OCI-M1 (cell line): ENCODE measurements at regions not wholly inside any gene's neighbourhood (a gene's known extent, or its start where the extent isn't known, plus 50 kb on each side); places are given as distances from the start of the nearest gene placed in this dataset.
A peak's percentile ranks its signal among the peaks of the same experiment; 100 is the strongest.
"Not testable (repeated sequence)": the region's sequence is repeated elsewhere in the genome, so short reads cannot be mapped to it uniquely, and the experiment has no call there.

Source experiments
- DNase-seq: peaks from one replicate; lab custom pipeline; 2025; lab: John Stamatoyannopoulos, UW

- no peak for DNase-seq
Measured at GRCh38 chr10:111595173-111595572, 518.3 kb downstream of the ADRA2A start.

DNA sequence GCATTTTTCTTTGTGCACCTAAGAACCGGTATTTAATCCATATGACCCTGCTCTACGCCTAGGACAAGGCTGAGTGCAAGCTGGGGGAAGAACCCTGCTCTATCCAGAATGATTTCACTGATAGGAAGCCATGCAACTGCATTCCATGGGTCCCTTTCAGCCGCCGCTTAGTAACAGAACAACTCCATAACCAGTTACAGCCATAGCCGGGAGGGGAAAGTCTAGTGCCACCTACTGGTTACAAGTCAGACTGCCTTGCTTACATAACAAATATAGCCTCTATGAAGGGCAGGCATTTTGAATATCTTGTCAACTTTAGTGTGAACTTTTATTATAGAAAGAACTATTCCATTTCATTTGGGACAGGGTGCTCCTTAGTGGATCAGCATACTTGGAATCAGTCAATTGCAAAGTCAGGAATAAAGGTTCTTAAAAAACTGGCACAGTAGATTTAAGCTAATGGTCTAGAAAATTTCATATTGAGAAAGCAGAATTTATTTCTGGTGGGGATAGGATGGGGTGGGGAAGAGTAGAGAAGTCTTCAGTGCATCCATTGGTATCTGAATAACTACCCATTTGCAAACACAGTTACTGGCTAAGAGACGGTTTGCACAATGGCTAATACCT lies 521.7 kb downstream of the ADRA2A start:
- peak; percentile 73 for DNase-seq

- no peak for DNase-seq
Measured at GRCh38 chr10:111599943-111600342, 523.1 kb downstream of the ADRA2A start.

DNA sequence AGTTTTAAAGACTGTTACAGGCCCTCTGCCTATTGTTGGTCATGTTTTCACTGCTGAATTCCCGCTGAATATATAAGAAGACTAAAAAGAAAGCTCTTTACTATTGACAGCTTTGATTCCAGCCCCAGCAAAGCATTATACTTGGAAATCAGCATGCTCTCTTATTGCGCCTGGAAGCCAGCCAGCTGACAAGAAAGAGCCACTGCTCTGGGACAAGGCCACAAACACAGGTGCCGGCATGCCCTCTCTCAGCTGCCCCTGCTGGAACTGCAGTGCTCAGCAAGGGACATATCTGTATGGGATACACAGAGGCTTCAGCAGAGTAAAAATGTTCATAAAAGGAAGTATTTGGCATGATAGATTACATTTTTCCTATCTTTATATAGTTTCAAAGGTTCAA lies 523.9 kb downstream of the ADRA2A start:
- no peak for DNase-seq

GRCh38 chr10:111612273-111612672 lies 535.4 kb downstream of the ADRA2A start:
- DNase-seq, result no peak

DNA sequence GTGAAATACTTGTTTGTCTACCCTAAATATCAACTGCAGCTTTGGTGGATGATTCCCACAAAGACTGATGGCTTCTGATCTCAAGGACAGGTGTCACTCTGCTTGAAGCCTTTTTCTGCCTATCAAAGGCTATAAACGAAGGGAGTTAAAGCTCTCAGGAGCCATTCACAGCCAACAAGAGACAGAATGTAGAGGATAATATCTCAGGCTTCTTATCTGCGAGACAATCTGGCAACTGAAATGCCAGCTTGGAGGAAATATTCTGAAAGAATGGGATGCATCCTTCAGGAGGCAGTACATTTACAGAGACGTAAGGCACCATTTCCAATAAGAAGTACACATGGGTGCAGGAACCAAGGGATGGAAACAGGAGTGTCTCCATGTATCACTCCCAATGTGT lies 549.4 kb downstream of the GPAM start:
- DNase-seq, result no peak

GRCh38 chr10:111646021-111646420 lies 537.5 kb downstream of the GPAM start:
- DNase-seq, result no peak

DNA sequence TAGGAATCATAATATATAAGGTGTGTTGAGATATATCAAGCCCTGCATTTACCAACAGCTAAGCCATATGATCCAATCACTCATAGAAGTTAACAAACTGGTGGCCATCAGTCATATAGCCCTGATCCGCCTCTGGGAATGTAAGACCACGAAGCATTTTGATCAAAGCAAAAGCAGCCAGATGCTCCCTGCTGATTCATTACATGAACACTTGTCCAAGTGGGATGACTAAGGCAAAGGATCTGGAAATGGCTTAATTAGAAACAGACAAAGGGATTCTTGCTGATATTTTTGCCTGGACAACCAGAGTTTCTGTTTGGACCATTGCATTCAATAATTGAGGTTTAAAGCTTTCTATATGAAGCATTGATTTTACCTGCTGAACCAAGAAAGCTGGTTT lies 535.5 kb downstream of the GPAM start:
- no peak for DNase-seq

- DNase-seq, result not testable (repeated sequence)
Measured at GRCh38 chr10:111649080-111649479, 534.5 kb downstream of the GPAM start.

DNA sequence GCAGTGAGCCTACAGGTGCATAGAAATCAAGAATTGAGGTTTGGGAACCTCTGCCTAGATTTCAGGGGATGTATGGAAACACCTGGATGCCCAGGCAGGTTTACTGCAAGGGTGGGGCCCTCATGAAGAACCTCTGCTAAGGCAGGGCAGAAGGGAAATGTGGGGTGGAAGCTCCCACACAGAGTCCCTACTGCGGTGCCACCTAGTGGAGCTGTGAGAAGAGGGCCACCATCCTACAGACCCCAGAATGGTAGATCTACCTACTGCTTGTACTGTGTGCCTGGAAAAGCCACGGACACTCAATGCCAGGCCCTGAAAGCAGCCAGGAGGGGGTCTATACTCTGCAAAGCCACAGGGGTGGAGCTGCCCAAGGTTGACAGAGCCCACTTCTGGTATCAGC lies 533.5 kb downstream of the GPAM start:
- no peak for DNase-seq

DNA sequence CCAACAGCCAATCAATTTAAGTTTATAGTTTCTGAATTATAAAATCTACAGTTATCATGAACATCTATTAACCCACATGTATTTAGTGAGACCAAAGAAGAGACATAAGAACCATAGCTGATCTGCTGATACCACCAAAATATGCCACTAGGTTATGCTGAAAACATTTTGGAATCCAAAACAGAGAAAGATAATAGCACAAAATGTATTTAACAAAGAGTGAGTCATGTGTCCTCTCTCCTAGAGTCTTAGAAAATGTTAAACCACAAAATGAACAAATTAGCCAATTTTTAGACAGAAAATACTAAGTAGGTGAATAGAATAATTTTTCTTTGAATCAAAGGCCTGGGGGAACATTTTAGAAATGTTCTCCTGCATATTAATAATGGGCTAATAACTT lies 527.5 kb downstream of the GPAM start:
- no peak for DNase-seq

DNA sequence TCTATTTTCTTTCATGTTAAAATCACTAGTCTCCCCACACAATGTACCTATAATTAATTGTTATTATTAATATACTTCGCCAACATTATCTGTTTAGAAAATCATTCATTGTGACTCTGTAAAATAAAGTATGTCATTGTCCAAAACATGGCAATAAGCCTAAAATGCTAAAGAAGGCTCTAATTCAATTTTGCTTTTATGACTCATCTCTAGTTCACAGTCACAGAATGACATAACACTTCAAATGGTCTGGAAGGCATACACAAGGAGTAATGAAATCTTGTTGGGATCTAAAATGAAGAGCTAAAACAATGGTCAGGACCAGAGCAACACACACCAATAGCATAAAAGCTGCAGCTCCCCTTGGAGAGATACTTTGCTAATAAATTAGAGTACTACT lies 505.8 kb downstream of the GPAM start:
- no peak for DNase-seq

GRCh38 chr10:111686796-111687195 lies 496.8 kb downstream of the GPAM start:
- DNase-seq, result no peak

DNA sequence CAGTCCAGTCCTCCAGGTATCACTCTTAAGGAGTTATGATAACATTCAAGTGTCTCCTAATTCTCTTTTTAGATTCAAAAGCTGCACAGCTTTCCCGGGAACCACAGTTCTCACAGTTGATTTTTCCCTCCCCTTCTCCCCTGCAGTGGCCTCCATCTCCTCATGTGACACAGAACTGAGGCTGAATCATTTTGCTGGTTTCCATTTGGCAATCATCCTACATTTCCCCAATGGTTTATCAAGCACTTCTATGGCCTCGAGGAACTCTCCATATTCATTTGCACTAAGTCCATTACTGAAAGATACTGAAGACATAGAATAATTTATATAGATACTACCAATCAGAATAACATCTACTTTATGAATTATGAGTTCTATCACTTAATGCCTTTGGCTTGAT lies 484.9 kb downstream of the GPAM start:
- no peak for DNase-seq

DNA sequence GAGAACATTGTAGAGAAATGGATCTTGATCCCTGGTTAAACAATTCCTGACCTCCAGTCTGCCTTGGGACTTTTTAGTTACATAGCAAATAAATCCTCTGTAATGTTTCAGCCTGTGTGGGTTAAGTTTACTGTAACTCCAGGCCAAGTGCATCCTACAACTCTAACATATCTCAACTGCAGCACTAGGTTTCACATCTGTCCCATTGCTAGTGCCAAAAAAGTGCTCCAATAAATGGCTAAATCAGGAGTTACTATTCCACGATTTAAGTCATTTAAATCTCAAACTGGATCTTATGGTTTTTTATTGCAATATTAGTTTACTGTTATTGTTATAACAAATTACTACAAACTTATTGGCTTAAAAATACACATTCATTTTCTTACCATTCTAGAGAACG lies 479.6 kb downstream of the GPAM start:
- DNase-seq, result no peak

DNA sequence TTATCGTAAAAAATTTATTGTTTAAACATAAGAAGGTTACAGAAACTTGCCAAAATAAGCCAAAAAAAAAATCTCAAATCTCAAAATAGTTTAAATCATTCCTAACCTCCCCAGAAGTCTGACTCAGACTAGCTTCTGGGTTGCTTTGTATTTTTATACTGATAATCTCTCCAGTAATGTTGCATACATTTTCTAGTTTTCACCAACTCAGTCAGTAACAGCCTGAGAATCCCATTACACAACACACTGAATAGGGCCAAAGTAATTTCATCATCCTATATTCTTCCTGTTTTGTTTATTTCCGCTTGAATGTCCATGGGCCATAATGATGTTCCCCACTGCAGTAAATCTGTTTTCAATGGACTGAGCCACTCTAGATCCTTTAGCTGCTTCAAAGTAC lies 478.5 kb downstream of the GPAM start:
- no peak for DNase-seq

DNA sequence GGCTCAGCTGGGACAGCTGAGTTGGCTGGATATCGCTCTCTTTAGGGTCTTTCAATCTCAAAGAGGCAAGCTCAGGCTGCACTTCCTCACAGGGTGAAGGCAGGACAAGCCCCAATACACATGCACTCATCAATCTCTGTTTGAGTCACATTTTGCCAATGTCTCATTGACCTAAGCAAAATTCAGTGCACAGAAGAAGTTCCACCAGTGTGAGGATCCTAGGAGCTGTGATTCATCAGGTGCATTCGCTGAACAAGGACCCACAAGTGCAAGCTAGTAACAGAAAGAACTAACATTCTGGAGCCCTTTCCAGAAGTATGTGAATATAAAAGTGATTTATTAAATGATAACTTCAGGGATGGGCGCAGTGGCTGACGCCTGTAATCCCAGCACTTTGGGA lies 477.2 kb downstream of the GPAM start:
- no peak for DNase-seq

- DNase-seq, result no peak
Measured at GRCh38 chr10:111707076-111707475, 476.5 kb downstream of the GPAM start.

GRCh38 chr10:111709603-111710002 lies 474.0 kb downstream of the GPAM start:
- DNase-seq, result no peak

DNA sequence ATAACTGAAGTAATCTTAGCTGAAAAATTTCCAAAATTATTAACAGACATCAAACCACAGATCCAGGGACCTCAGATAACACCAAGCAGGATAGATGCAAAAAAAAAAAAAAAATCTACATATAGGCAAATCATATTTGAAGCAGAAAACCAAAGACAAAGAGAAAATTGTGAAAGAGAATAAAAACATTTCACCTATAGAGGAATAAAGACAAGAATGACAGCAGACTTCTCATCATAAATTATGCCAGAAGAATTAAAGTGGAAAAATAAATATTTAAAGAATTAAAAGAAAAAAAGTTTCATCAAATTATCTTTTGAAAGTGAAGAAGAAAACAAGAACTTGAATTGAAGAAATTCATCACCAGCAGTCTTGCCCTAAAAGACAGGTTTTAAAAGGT lies 467.5 kb downstream of the GPAM start:
- DNase-seq, result peak; percentile 4

DNA sequence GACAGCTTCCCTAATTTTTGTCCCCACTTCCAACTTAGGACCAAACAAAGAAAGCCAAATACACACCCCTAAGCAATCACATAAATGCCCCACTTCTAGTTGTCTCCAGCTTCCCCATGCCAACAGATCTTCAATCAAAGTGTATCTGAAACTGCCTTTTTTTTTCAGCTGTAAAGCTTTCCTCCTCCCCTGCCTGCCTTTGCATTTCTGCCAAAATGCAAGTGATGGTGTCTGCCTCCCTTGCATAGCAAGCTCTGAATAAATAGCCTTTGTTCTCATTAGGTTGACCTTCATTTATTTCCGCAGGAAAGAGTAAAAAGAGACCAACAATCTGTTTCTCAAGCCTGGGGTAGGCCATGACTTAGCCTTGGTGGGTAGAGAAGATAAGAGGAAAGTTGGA lies 459.4 kb downstream of the GPAM start:
- DNase-seq, result no peak

- DNase-seq, result no peak
Measured at GRCh38 chr10:111725050-111725449, 458.5 kb downstream of the GPAM start.

DNA sequence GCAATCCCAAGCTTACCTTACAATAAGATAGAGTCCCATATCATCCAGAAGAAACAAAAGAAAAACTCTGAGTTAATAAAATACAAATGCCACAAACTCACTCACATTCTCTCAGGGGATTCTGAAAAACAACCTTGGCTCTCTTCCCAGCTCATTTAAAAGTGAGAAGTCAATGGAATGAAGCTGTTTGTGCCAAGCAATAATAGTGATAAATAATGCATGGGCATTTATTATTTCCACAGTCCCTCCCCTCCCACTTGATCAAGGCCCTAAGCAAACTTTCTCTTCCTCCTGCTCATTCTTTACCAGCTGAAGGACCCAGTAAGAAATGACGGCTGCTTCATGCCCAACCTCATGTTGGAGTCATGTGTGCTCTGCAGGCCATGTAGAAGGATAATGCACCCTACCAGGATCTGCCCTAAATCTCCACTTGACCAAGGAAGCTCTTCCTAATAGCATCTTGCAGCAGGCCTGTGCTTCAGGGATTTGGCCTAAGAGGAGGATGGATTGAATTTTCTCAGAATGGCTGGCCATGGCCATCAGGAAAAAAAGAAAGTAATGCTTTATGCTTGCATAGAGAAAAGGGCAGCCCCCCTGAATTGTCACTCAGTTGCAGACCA lies 451.3 kb downstream of the GPAM start:
- no peak for DNase-seq

- no peak for DNase-seq
Measured at GRCh38 chr10:111739125-111739873, 444.3 kb downstream of the GPAM start.
